GM12875 (cell line): ENCODE measurements at regions not wholly inside any gene's neighbourhood (a gene's known extent, or its start where the extent isn't known, plus 50 kb on each side); places are given as distances from the start of the nearest gene placed in this dataset.

ENCODE experiments used
- H3K4me3 ChIP-seq: one replicate; pipeline ENCODE4 v1.5.1; 2011; ENCODE audit warnings: low read depth, low read length, control low read depth
- TF ChIP-seq, protein P1 (sequence below): IDR thresholded peaks from 2 replicates; pipeline ENCODE4 v1.5.1; 2011; ENCODE audit warnings: low read depth, mild to moderate bottlenecking, control low read depth, inconsistent platforms, low read length, moderate library complexity, borderline replicate concordance; ENCODE audit not compliant: insufficient read depth

- H3K4me3 ChIP-seq = no peak overlapping the region
- TF ChIP-seq, protein P1, sequence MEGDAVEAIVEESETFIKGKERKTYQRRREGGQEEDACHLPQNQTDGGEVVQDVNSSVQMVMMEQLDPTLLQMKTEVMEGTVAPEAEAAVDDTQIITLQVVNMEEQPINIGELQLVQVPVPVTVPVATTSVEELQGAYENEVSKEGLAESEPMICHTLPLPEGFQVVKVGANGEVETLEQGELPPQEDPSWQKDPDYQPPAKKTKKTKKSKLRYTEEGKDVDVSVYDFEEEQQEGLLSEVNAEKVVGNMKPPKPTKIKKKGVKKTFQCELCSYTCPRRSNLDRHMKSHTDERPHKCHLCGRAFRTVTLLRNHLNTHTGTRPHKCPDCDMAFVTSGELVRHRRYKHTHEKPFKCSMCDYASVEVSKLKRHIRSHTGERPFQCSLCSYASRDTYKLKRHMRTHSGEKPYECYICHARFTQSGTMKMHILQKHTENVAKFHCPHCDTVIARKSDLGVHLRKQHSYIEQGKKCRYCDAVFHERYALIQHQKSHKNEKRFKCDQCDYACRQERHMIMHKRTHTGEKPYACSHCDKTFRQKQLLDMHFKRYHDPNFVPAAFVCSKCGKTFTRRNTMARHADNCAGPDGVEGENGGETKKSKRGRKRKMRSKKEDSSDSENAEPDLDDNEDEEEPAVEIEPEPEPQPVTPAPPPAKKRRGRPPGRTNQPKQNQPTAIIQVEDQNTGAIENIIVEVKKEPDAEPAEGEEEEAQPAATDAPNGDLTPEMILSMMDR = no peak
These were observed 163.9 kb upstream of the ID2 start for GRCh38 chr2:8517850-8518498.

GRCh38 chr2:8518979-8519668 lies 162.7 kb upstream of the ID2 start:
- TF ChIP-seq, protein P1 = no peak
- H3K4me3 ChIP-seq = no peak overlapping the region

GRCh38 chr2:8520791-8521344 lies 161.0 kb upstream of the ID2 start:
- H3K4me3 ChIP-seq = no peak overlapping the region
- TF ChIP-seq, protein P1 = no peak

DNA sequence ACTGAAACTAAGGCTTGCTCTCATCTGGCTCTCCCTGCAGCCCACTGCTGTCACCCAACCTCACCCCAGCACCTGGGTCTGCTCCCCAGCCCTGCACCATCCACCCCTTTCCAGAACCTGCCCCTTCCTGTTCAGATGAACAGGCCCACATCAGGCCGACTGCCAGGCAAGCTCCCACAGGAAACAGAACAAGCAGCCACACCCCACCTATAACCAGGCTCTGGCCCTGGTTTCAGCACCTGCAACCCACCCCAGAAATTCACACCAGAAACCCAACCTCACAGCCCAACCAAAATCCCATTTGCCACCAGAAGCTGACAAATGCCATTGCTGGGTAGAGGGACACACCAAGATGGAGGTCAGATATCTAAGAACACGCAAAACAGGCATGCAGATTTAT lies 159.2 kb upstream of the ID2 start:
- TF ChIP-seq, protein P1 = no peak
- H3K4me3 ChIP-seq = no peak overlapping the region

- no peak overlapping the region for H3K4me3 ChIP-seq
- TF ChIP-seq, protein P1 = no peak
These were observed 157.5 kb upstream of the ID2 start for GRCh38 chr2:8524388-8524787.

- no peak overlapping the region for H3K4me3 ChIP-seq
- TF ChIP-seq, protein P1 = no peak
These were observed 157.0 kb upstream of the ID2 start for GRCh38 chr2:8524823-8525222.

- H3K4me3 ChIP-seq = no peak overlapping the region
- TF ChIP-seq, protein P1 = no peak
These were observed 156.6 kb upstream of the ID2 start for GRCh38 chr2:8525236-8525581.
